DMS 273 treated with DMSO at 0.1 percent for 48 hours (cell line): ENCODE measurements at regions not wholly inside any gene's neighbourhood (a gene's known extent, or its start where the extent isn't known, plus 50 kb on each side); places are given as distances from the start of the nearest gene placed in this dataset.

Source experiments
- DNase-seq: peaks from one replicate; lab custom pipeline; 2025; lab: John Stamatoyannopoulos, UW

DNA sequence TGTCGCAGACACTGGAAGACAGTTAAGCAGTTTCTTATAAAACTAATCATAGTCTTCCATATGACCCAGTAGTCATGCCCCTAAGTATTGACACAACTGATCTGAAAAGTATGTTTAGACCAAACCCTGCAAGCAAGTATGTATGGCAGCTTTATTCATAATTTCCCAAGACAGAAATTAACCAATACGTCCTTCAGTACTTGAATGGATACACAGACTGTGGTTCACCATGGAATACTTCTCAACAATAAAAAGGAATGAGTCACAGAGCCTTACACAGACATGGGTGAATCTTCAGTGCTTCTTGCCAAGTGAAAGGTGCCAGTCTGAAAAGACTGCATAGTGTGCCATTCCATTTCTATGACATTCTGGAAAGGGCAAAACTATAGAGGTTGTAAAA lies 50.2 kb upstream of the AKR1E2 start:
- DNase-seq: no peak

DNA sequence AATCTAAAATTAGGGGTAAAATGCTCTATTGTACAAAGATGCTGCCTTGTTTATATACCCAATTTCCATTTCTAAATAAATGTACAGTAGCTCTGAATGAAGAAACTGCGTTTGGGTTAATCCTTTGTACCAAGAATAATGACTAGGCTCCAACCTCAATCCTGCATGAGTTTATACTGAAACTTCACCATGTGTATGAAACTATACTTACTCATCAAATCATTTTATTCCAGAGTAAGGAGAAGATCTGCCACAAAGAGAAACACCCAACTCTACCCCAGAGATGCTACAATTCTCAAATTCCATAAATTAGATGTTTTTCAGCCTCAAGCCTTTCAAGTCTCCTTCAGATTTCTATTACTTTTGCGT lies 53.8 kb upstream of the AKR1E2 start:
- DNase-seq: no peak

DNA sequence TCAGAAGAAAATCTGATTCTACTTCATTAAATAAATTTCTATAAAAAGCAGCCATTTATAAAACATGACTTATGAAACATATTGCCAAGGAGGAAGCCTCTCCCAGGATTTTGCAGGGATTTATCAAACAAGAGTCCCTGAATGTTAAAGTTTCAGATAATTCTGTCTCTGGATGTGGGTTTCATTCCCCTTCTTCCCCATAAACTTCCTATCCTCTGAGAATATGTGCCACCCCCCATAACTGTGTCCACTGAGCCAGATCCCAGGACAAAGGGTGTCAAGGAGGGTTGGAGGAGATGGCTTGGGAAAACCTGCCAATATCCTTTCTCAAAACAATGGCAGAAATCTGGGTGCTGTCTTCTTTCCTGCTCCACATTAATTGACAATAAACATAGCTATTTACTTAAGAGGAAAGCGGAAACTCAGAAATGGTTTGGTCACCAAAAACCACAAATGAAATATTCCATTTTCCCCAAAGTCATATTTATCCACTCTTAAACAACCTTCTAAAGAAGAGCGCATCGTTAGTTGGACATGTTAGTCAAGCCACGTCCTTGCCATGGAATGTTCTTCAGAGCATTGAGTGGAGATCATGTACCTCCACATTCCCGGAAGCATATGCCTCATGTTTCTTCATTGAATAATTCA lies 54.3 kb upstream of the AKR1E2 start:
- no peak for DNase-seq

DNA sequence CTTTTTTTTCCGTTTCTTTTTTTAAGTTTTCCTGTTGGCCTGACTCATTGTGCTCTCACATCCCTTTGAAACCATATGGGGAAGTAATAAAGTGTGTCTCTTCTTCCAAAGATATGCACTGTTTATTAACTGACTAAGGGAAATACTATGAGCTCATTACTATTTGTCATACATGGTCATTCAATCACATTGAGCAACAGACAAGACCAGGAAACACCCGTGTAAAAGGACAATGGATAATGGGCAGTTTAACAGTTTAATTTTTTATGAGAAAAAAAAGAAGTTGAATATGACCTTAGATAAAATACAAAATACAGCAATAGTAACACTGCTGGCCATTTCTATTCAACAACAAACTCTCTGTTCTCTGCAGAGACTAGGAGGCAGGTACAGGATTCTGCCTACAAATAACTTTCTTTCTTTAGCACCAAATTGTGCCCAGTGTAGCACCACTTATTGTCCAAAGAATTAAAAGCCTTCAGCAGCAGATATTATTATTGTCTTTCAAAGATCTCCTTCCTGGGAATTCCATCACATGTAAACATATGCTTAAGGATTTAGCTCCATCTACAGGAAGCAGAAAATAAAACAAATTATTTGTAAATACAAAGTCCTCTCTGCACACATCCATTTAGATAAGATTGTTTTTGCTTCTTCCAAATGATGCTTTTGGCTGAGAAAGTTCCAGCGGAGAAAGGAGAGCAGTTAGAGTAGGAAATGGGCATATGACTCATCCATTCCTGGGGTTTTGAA lies 55.0 kb upstream of the AKR1E2 start:
- DNase-seq: no peak

DNA sequence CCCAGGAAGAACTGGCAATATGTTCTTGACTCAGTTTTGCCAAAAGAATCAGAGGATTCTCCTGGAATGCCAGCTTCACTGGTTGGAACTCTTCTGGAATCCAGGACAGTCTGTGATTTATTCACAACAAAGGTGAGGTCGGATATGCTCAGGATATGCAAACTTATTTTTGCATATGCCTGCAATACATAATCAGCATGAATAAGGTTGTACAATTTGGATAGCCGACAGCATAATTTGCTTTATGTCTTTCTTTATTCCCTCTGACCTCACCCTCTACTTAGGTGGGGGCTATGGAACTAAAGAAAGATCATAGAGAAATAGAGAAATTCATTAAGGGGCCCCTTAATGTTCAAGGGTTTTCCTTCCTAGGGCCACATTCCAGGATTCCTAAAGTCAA lies 57.6 kb upstream of the AKR1E2 start:
- no peak for DNase-seq

DNA sequence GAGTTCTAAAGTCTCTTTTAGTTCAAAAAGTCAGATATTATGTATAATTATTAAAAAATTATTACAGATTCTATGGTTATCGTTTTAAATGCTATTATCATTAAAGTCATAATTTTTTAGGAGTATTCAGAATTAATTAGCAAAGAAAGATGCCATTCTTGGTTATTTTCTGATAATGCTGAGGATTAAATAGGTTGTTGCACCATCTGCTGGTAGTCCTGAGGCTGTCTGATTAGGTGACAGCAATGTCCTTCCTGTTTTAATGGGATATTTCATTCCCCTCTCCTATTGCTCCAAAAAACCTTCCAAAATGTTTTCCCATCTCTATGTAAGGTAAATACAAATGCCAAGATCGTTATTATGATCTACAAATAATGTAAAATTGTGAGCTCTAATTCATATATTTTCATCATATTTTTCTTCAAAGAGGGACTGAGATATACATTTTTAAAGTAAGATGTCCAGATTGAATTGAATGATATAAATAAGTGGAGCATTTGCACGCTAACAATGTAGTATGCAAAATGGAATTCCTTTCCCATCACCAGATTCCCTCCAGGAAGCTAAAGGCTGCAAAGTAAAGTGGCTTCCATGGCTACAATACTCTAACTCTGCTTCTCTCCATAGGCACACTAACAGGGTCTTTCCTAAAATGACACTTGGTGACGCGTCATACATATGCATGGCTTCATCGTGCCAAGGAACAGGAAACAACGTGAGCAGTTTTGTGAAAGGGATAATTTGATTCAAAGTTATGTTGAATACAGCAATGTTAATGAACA lies 58.8 kb upstream of the AKR1E2 start:
- DNase-seq: no peak

DNA sequence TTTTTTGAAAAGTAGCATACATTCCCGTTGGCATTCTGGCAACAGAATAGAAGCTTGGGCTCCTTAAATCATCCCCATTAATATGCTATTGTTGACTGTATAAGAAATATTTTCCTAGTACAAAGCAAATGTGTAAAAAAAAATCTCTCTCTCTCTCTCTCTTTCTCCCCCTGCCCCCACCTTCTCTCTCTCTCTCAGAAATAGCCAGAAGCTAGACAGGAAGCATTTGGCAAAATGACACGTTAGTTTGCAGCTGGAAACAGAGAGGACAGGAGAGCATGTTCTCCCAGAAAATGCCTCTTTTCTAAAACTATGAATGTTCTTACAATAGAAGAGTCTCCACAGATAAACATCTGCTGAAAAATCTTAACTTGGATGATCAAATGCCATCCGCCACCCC lies 59.6 kb upstream of the AKR1E2 start:
- no peak for DNase-seq

DNA sequence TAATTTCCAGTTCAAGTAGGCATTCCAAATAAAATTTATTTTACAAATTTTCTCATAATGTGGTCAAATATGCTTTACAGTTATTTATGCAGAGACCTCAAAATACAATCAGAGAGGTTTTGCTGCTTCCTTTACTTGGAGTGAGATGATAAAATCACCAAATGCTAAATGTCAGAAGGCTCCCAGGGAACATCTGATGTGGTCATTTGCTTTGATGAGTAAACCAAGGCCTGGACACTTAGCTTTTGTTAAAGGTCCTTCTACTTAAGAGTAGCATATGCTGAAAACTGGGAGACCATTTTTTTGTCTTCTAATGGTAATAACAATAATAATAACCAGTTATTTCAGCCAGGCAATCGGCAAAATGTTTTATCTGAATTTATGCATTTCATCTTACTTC lies 60.6 kb upstream of the AKR1E2 start:
- DNase-seq: no peak

DNA sequence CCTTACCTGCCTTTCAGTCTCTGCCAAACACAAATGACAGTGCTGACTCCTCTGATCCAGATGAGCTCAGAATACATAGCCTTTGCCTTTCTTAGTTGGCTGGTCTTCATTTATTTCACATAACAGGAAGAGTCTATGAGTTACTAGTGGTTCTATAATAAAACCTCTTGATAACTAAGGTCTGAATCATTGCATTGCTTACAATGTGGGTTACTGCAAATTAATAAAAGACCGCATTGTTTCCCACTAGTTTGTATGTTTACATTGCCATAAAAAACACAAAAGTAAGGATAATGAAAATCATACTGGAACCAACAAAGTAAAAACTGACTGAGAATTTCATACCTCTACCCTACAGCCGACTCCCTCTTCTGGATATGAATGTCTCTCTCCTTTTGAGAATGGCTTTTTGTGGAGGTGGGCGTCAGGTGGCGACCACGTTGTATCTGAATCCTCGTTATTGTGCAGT lies 62.0 kb upstream of the AKR1E2 start:
- no peak for DNase-seq

DNA sequence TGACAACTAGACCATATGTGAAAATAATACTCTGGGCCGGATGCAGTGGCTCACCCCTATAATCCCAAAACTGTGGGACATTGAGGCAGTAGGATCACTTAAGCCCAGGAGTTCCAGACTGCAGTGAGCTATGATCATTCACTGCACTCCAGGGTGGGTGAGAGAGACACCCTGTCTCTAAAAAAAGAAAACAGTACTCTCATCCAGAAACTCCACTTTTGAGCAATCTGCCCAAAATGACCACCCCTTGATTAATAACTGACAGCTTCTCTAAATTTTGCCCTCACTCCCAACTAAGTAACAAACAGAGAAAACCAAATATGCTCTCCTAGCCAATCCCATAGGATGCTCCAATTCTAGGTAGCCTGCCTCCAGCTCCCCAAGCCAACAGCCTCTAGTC lies 62.5 kb upstream of the AKR1E2 start:
- DNase-seq: no peak

DNA sequence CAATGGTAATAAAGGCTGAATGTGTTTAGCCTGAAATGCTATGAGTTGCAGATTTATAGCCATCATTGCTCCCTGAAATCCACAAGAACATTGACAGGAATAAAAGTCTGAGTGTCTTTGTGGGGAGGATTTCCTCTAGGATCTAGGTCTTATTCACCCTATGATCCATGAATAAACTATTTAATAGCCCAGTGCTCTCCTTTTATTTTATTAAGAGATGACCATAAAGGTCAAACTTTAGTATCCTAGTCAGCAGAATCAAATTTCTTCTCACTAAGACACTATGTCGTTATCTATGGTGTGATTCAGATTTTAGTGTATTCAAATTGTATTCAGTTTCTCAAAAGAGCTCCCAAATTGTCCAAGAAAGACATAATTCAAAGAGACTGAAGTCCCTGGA lies 67.8 kb upstream of the AKR1E2 start:
- DNase-seq: no peak

DNA sequence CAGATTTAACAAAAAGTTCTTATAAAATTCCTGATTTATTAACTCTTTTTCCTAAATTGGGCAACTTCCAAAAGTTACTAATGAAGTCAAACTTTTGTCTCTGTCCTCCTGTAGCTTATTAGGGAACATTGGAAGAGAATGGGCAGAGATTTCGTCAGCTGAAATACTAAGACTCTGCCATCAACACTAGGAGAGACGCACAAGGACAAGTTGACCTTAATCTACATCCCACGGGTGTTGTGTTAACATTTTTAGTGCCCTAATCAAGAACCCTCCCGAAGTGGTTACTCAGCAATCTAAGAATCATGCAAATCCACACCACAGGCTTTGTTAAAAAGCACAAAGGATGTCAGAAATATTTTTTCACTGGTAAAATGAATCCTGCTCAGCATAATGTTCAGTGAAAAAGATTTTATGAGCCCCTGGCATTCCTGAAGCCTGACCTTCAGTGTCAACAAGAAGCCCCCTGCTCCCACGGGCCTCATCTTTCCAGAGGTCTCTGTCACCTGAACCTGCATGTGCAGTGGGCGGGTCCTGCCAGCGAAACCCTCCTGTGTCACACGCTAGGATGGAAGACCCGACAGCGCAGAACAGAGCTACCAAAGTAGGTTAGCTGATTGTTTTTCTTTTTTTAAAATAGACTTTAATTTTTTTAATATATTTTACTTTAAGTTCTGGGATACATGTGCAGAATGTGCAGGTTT lies 70.6 kb upstream of the AKR1E2 start:
- no peak for DNase-seq

DNA sequence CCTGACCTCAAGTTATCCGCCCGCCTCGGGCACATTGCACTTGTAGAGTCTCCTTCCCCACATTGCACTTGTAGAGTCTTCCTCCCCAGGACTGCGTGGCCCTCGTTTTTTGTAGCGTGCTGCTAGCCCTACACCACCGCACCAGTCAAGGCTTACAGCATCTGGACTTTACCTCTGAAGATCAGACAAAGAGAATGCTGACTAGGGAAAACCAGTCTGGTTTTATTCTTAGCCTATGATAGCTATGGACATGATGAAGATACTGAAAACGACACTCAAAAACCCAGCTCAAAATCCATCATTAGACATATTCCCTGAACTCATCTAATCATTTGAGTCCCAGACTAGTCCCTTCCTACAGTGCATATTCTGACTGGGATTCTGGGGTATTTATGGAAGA lies 71.9 kb upstream of the AKR1E2 start:
- DNase-seq: no peak

DNA sequence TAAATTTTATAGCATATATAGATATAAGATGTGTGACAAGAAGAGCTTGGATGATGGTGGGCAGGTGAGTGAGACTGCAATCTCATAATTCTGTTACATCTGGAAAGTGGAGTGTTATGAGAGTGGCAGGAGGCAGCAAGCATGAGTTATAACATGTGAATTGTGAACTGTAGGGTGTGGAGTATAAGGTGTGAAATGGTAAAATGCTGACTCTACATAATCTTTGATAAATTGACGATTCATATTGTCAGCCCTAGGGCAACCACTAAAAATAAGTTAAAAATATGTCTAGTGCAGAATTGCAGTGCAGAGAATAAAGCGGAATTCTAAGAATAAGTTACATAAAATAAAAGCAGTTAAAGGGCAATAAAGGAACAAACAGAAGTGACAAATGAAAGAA lies 74.8 kb upstream of the AKR1E2 start:
- no peak for DNase-seq

DNA sequence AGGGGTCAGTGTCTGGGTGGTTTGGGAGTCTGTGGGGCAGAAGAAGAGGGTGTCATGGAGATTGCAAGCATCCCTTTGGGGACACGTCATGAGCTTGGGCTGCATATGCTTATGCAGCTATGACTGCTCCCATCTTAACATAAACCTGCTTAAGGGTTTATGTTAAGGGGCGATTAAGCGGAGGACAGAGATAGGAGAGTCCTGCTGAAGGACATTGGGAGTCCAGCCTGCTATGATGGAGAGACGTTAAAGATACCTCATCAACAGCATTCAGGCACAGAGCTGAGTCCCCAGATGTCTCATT lies 76.8 kb upstream of the AKR1E2 start:
- DNase-seq: no peak

DNA sequence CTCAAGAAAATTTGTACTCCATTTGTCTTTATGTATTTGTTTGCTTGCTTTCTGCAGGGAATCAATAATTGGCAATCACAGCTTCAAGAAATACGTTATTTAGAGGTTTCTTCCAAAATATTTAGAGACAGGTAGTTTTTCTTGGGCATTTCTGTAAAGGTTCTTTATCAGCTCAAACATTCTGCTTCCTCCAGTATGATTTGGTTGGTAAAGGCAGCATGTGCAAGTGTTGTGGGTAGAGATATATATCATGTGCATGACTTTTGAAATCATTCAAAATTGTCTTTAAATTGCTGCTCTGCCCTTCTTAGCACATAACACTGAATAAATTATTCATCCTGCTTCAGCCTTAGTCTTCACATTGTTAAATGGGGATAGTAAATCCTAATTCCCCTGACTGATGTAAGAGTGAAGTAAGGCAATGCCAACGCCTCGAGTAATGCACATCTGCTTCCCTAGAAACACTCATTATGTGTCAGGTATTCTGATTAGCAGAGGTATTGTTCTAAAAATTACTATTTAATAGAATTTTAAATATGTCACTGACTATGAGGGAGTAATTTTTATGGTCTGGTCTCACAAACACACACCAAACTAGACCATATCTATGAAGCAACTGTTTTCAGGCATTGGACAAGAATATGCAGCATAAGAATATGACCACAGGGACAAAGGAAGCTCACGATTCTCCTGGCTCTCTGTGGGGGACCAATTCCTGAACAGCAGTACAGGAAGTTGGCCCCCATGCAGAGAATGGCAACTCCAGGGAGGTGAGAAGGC lies 77.3 kb upstream of the AKR1E2 start:
- DNase-seq: no peak

DNA sequence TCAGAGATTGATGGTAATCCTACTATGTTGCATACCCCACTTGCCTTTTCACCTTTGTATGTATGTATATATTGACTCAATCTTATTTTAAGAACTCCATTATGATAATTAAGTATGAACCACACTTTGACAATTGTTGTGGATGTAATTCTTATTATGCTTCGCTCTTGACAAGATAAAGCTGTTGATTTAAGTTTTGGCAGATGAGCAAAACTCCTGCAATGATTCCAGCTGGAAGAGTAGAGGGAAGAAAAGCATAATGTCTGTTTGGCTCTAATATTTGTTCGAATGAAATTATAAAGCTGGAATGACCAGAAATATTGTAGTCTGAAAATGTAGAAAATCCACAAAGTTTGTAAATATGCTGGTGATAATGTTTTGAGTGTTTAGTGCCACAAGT lies 83.8 kb upstream of the AKR1E2 start:
- no peak for DNase-seq

DNA sequence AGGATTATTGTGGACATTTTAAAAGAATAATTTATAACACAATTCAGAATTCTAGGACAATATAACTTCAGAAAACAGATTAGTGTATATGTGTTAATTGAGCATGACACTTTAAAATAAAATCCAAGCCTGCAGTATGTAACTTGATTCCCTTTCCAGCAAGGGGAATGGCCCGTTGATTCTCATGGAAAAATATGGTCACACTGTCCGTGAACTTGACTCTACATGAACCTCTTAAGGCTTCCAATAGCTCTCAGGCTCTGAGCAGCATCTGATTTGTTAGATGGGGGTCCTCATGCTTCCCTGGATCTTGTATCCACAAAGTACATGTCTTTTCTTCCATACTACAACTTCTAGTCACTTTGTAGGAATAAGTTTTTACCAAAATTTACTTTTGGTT lies 85.5 kb upstream of the AKR1E2 start:
- DNase-seq: no peak

DNA sequence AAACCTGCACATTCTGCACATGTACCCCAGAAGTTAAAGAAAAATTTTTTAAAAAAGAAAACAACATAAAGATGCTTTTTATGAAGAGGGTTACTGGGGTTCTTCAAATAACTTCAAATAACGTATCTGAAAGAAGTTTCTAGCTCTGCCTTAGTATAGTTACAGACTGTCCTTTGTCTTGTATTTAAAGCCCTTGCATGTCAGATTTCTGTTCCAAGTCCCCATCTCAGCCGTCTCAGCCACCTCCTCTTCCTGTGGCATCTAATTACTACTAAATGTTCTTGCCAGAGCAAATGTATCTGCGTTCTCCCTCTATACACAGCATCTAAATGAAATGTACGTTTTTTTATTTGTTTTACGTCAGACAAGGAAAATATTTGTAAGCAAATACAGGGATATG lies 89.4 kb upstream of the AKR1E2 start:
- no peak for DNase-seq

DNA sequence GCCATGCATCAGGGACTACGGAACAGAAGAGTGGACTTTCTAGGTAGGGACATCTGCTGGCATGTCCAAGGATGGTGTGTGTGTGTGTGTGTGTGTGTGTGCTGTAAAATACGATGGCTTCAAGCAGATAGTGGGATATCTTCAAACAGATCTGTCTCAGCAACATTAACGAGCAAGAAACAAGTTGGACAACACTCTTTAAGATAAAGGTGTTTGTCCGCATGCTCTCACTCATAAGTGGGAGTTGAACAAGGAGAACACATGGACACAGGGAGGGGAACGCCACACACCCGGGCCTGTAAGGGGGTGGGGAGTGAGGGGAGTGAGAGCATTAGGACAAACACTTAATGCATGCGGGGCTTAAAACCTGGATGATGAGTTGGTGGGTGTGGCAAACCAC lies 89.8 kb upstream of the AKR1E2 start:
- DNase-seq: no peak

DNA sequence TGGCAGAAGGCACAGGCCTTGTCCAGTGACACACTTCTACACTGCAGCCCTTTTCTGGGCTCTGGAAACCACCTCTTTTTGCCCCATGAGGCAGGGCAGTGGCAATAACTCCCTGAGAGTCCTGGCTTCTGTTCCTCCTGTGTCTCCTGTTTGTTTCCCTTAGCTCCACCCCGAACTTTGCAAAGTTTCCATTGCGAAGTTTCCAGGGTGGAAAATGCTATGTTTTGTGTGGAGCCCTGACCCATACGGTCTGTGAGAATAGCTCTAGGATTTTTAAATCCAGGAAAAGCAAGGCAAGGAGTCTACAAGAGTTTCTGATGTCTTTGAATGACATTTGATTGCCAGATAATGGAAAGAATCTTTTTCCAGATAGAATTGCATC lies 92.2 kb upstream of the AKR1E2 start:
- no peak for DNase-seq
